ENCODE measurements at regions not wholly inside any gene's neighbourhood (a gene's known extent, or its start where the extent isn't known, plus 50 kb on each side); places are given as distances from the start of the nearest gene placed in this dataset.

- DNase-seq: no peak
Observed at GRCh38 chr6:95142661-95143335, 434.5 kb upstream of the MANEA start.

- peak; percentile 60 for DNase-seq
Observed at GRCh38 chr6:95143408-95144180, 433.7 kb upstream of the MANEA start.

DNA sequence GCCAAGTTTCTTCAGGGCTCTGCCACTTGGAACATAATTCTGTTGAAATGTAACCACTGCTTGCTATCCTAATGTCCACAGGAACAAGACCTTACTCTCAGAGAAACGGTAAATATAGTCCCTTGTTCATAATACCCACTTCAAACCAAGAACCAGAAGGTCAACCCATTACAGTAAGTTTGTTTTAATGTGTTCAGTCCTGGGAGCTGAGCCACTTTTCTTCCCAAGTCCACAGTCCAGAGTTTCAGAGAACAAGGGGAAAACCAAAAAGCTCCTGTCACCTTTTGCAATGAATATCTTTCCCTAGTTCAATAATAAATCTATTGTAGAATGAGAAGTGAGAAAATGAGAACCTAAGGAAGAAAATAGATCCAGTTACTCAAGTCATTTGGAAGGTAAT, 431.9 kb upstream of the MANEA start:
- DNase-seq: no peak

- no peak for DNase-seq
Observed at GRCh38 chr6:95159557-95159956, 417.8 kb upstream of the MANEA start.

- DNase-seq: no peak
Observed at GRCh38 chr6:95169775-95170174, 407.6 kb upstream of the MANEA start.

GRCh38 chr6:95175927-95176675, 401.2 kb upstream of the MANEA start:
- peak; percentile 80 for DNase-seq

- peak; percentile 9 for DNase-seq
Observed at GRCh38 chr6:95185874-95186273, 391.5 kb upstream of the MANEA start.

DNA sequence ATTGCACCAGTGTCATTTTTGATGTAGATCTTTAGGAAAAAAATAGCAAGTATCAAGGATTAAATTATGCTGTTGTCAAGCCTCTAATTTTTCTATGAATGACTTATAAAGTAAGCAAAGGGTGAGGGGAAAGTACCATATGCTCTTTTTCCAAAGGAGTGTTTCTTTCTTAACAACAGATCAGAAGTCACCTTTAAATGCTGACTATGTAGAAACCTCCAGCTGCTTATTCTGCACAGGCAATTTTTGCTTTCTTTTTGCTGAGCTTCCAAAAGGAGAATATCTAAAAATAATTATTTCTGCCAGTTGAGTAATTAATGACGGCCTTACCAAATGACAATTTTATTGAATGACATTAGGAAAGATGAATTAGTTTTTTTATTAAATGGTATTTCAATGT, 390.6 kb upstream of the MANEA start:
- no peak for DNase-seq

DNA sequence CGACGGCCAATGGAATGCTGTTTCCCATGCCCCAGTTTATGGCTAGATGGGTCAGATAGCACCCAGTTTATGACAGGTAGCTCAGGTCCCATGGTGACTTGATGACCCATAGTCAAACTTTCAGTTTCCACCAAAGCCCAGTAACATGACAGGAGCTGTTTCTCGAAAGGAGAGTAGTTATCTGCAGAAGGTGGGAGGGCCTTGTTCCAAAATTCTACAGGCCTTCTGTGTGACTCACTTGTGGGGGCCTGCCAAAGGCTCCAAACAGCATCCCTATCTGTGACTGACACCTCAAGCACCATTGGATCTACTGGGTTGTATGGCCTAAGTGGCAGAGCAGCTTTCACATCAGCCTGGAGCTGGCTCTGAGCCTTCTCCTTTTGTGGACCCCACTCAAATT, 379.7 kb upstream of the MANEA start:
- no peak for DNase-seq

DNA sequence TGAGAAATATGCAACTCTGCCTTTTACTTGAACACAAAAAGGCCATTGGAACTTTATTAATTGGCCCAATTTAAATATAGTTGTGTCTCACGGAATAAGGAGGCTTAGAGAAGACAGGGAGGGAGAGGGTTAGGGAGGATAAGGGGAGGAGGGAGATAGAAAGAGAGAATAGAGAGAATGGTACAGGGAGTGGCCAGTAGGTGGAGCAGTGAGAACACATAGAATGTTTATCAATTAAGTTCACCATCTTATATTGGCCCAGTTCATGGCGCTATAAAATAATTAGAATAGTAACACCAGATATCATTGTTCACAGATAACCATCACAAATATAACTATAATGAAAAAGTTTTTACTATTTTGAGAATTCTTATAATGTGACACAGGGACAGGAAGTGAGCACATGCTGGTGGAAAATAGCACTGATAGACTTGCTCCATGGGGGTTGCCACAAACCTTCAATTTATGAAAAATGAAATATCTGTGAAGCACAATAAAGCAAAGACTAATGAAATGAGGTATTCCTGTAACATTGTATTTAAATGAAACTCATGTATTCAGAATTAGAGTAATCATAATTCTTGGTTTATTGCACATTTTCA, 374.1 kb upstream of the MANEA start:
- peak; percentile 70 for DNase-seq

GRCh38 chr6:95204178-95204577, 373.2 kb upstream of the MANEA start:
- no peak for DNase-seq

- no peak for DNase-seq
Observed at GRCh38 chr6:95208621-95209020, 368.7 kb upstream of the MANEA start.

DNA sequence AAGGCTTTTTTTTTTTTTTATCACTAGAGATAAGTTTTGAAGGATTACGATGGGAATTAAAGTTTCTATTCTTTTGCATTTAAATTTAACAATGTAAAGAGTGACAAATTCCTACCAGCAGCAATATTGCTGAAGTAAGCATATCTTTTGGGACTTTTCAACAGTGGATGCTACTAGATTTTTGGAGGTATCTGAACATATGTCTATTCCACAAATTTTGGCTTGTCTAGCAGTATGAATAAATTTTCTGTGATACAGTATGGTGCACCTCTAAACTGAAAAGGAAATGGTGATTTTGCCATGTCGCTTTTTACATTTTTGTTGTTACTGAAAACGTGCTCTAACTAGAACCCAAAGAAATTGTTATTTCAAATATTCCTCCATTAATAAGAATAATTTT, 368.3 kb upstream of the MANEA start:
- no peak for DNase-seq

DNA sequence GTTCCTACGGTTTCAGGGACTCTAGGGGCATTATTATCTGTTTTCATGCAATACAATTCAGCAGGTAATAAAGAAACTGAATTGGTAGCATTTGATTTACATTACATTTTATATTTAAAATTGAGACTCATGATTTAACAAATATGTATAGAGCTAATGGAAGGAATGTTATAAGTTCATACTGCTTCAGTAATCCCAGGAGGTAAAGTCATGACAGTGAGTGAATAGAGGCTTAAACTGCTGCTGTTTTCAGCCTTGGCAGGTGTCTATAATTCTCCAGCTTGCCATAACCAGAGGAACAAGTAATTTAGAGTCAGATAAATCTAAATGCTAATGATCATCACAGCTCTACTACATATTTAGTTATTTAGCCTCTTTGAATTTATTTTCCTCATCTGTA, 360.8 kb upstream of the MANEA start:
- no peak for DNase-seq

GRCh38 chr6:95227351-95227750, 350.0 kb upstream of the MANEA start:
- DNase-seq: peak; percentile 40

GRCh38 chr6:95228636-95229035, 348.7 kb upstream of the MANEA start:
- peak; percentile 71 for DNase-seq

GRCh38 chr6:95230071-95230740, 347.1 kb upstream of the MANEA start:
- peak; percentile 10 for DNase-seq

DNA sequence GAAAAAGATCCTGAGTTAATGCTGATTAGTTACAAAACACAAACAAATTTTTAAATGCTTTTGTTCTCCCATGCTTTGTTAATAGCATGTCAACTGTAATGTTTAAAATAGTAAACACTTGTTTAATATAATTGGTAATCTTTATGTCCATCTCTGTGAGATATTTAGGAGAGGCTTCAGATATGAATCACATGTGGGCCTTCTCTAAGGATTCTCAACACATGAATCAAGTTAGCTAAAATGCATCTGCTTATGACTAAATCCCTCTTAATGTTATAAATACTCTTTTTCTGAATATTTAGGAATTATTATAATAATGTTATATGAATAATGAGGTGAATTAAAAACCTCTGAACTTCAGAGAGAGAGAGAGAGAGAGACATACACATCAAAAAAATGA, 345.9 kb upstream of the MANEA start:
- no peak for DNase-seq

DNA sequence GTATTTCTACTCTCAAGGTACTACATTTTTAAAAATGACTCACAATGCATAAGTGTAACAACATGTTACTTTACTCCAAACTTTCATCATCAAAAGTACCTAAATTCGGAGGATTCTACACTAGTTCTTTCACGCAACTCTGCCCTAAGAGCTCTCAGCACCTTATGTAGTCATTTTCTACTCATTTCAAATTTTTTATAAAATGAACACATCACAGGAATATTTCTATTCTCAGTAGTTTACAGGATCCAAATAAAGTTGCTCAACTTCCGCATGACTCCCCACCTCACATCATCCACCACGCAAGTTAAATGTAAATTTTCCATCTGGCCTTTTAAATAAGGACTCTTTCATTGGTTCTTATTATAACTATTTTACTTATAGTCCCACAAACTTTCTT, 344.9 kb upstream of the MANEA start:
- DNase-seq: no peak

GRCh38 chr6:95233879-95234278, 343.5 kb upstream of the MANEA start:
- DNase-seq: no peak

GRCh38 chr6:95240514-95240913, 336.8 kb upstream of the MANEA start:
- peak; percentile 51 for DNase-seq

DNA sequence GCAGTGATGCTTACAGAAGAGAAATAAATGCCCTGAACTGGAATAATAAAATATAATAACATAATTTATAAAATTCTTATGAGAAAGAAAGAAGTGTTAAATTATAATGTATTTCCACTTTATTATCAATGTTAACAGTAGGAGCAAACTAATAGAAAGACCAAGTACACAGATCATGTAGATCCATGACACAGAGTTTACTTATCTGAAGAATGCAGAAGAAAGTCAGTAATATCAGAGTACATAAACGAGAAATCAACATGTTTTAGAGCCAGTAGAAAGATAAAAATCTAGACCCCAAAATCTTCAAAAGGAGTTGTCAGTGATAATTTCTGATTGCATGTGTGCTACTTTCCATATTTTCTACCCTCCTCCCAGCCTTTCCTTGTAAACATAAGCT, 334.8 kb upstream of the MANEA start:
- DNase-seq: no peak

- peak; percentile 66 for DNase-seq
Observed at GRCh38 chr6:95243053-95243452, 334.3 kb upstream of the MANEA start.

All from NCI-H146 (cell line).